GM06990 (cell line): ENCODE measurements at regions not wholly inside any gene's neighbourhood (a gene's known extent, or its start where the extent isn't known, plus 50 kb on each side); places are given as distances from the start of the nearest gene placed in this dataset.

Source experiments
- DNase-seq: peaks from one replicate; pipeline ENCODE4 v3.0.0-alpha.2; 2011; ENCODE audit not compliant: insufficient read length; ENCODE audit errors: extremely low read depth
- H3K27me3 ChIP-seq: replicated peaks from 2 replicates; pipeline ENCODE4 v1.6.0; 2011; ENCODE audit warnings: low read length; ENCODE audit not compliant: control insufficient read depth, insufficient read depth
- H3K36me3 ChIP-seq: 2 replicates; pipeline ENCODE4 v1.5.1; 2011; ENCODE audit warnings: low read length; ENCODE audit not compliant: control insufficient read depth, insufficient read depth
- H3K4me3 ChIP-seq: replicated peaks from 2 replicates; pipeline ENCODE4 v1.5.1; 2011; ENCODE audit warnings: low read depth, mild to moderate bottlenecking, control low read depth, low read length
- TF ChIP-seq, protein P1 (sequence below): IDR thresholded peaks from 2 replicates; pipeline ENCODE4 v1.5.1; 2011; ENCODE audit warnings: low read length, control low read depth, mild to moderate bottlenecking, inconsistent platforms; ENCODE audit not compliant: insufficient read depth, poor library complexity, severe bottlenecking

DNA sequence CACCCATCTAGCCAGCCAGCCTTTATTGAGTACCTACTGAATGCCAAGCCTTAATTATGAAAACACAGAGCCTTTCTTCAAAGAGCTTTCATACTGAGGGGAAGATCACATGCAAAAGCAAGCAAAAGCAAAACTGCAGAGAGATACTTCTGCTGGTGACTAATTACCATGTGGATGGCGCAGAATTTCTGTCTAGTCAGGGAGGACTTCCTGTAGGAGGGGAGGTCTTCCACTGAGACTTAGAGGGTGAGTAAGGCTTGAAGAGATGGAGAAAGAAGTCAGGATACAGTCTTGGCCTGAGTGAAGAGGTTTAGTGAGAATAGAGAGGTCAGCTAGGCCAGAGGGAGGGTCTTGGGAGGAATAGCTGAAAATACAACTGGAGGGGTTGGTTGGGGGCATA is 53.9 kb upstream of the CCL2 start:
- Histone ChIP-seq H3K4me3 (no peak overlapping the region), H3K27me3 (peaks cover 3% of the 10 kb centered on the region), H3K36me3 (no peaks in the 10 kb centered on the region)
- DNase-seq, result no peak
- TF ChIP-seq, protein P1, sequence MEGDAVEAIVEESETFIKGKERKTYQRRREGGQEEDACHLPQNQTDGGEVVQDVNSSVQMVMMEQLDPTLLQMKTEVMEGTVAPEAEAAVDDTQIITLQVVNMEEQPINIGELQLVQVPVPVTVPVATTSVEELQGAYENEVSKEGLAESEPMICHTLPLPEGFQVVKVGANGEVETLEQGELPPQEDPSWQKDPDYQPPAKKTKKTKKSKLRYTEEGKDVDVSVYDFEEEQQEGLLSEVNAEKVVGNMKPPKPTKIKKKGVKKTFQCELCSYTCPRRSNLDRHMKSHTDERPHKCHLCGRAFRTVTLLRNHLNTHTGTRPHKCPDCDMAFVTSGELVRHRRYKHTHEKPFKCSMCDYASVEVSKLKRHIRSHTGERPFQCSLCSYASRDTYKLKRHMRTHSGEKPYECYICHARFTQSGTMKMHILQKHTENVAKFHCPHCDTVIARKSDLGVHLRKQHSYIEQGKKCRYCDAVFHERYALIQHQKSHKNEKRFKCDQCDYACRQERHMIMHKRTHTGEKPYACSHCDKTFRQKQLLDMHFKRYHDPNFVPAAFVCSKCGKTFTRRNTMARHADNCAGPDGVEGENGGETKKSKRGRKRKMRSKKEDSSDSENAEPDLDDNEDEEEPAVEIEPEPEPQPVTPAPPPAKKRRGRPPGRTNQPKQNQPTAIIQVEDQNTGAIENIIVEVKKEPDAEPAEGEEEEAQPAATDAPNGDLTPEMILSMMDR, result no peak

DNA sequence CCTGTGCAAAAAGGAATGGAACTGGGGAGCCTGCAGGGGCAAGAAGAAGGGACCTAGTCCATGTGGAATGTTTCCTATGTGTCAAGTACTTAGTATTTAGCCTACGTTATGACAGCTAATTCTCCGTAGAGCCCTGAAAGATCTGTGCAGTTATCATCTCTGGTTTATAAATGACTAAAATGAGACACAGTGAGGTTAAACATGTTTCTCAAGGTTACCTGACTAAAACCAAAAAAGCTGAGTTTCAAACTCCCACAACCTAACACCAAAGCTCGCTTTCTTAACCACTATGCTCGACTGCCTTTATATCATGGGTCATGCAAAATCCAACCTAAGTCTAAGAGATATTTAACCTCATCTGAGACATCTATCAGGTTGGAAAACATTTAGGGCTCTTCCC is 53.3 kb upstream of the CCL2 start:
- H3K27me3 ChIP-seq, result peaks cover 3% of the 10 kb centered on the region
- TF ChIP-seq, protein P1, result no peak
- no peak overlapping the region for H3K4me3 ChIP-seq
- DNase-seq, result no peak
- no peaks in the 10 kb centered on the region for H3K36me3 ChIP-seq

DNA sequence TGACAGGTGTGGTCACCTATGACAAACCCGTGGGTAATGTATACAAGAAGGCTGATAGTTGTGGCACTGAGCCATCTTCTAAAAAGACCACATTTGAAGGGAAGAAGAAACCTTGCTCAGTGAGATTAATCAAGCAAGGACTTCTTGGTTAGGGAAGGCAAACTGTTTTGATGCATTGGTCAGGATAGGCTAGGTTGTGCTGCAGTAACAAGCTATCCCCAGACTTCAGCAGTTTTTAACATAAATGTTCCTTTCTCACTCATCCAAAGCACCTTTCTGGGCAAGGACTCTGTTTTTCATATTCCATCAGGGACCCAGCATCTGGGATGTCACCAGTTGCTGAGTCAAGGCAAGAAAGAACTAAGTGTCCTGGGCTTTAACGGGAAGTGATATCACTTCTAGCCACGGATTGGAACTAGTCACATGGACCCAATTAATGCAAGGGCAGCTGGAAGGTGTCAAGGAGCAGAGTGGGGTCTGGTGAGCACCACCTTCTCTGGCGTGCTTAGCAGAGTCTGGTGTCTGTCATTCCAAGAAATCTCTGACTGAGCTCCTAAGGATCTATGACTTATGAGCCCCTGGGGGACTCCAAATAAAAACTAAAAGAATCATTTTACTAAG is 52.0 kb upstream of the CCL2 start:
- Histone ChIP-seq H3K4me3 (no peak overlapping the region), H3K27me3 (peaks cover 3% of the 10 kb centered on the region), H3K36me3 (no peaks in the 10 kb centered on the region)
- no peak for DNase-seq
- TF ChIP-seq, protein P1, result no peak

DNA sequence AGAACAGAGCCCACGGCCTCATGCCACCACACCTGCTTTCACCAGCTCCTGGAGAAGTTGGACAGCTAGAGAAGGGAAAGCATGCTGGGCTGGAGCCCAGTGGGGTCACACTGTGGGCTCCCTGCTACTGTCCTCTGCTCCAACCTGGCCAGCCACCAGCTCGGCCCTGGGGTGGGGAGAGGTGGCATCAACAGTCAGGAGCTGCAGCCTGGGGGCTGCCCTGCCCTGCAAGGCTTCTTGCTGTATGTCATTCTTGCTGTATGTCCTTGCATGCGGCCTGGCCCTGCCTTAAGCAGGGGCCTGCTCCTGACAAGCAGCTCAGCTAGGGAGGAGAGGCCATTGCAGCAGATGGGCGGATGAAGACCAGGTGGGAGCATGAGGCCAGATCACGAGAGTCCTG is 50.7 kb upstream of the CCL2 start:
- no peak overlapping the region for H3K4me3 ChIP-seq
- no peak for DNase-seq
- TF ChIP-seq, protein P1, result no peak
- no peaks in the 10 kb centered on the region for H3K36me3 ChIP-seq
- peaks cover 3% of the 10 kb centered on the region for H3K27me3 ChIP-seq
